ENCODE measurements at regions not wholly inside any gene's neighbourhood (a gene's known extent, or its start where the extent isn't known, plus 50 kb on each side); places are given as distances from the start of the nearest gene placed in this dataset.

DNA sequence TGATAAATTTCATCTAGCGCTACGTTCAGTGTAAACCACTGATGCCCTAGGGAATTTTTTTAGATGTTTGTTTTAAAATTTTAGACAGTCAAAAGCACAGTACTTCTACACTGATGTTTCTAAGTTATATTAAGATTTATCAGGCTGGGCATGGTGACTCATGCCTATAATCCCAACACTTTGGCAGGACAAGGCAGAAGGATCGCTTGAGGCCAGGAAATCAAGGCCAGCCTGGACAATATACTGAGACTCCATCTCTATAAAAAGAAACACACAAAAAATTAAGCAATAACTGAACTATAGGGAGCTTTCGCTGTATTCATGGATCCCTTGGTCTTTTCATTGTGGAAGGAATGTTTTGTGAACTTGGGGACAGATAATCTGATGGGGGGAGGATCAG, 50.6 kb upstream of the MAPRE2 start:
- Histone ChIP-seq H3K27ac (ENCODE audit: low read depth, low read length, poor library complexity, severe bottlenecking) (no peak overlapping the region), H3K27me3 (ENCODE audit: insufficient read depth, low read length) (no peaks in the 10 kb centered on the region), H3K9me3 (ENCODE audit: low read length) (no peaks in the 10 kb centered on the region), H3K4me2 (ENCODE audit: low read length) (no peak overlapping the region), H3K4me3 (ENCODE audit: low read depth, low read length, poor library complexity, severe bottlenecking) (no peak overlapping the region), H3F3A (ENCODE audit: insufficient read depth, low read length) (no peaks in the 10 kb centered on the region), H2AFZ (ENCODE audit: low read length) (no peak overlapping the region), H4K20me1 (ENCODE audit: insufficient read depth, low read length) (no peaks in the 10 kb centered on the region), H3K36me3 (ENCODE audit: insufficient read depth, low read length) (no peaks in the 10 kb centered on the region; the same call in 1 of the 2 replicates), H3K79me2 (ENCODE audit: insufficient read depth, low read length) (no peaks in the 10 kb centered on the region), H3K9me2 (ENCODE audit: low read depth, low read length) (no peaks in the 10 kb centered on the region), H3K4me1 (ENCODE audit: insufficient read depth, low read length, severe bottlenecking) (no peaks in the 10 kb centered on the region), H3K9ac (ENCODE audit: low read length) (no peak overlapping the region)
- no peak for TF ChIP-seq CTCF (IDR thresholded peaks at IDR 0.05; ENCODE audit: low read length)
- TF ChIP-seq EZH2 (IDR thresholded peaks at IDR 0.05; ENCODE audit: borderline replicate concordance, low read length) = no peak

- H3K79me2 ChIP-seq (ENCODE audit: insufficient read depth, low read length) = no peaks in the 10 kb centered on the region
- no peaks in the 10 kb centered on the region; the same call in 1 of the 2 replicates for H3K36me3 ChIP-seq (ENCODE audit: insufficient read depth, low read length)
- no peak overlapping the region for H3K9ac ChIP-seq (ENCODE audit: low read length)
- no peaks in the 10 kb centered on the region for H3K4me1 ChIP-seq (ENCODE audit: insufficient read depth, low read length, severe bottlenecking)
- H4K20me1 ChIP-seq (ENCODE audit: insufficient read depth, low read length) = no peaks in the 10 kb centered on the region
- no peak overlapping the region for H3K4me3 ChIP-seq (ENCODE audit: low read depth, low read length, poor library complexity, severe bottlenecking)
- no peak overlapping the region for H2AFZ ChIP-seq (ENCODE audit: low read length)
- no peaks in the 10 kb centered on the region for H3K9me3 ChIP-seq (ENCODE audit: low read length)
- H3K9me2 ChIP-seq (ENCODE audit: low read depth, low read length) = no peaks in the 10 kb centered on the region
- H3F3A ChIP-seq (ENCODE audit: insufficient read depth, low read length) = no peaks in the 10 kb centered on the region
- H3K4me2 ChIP-seq (ENCODE audit: low read length) = no peak overlapping the region
- H3K27me3 ChIP-seq (ENCODE audit: insufficient read depth, low read length) = no peaks in the 10 kb centered on the region
- TF ChIP-seq EZH2 (IDR thresholded peaks at IDR 0.05; ENCODE audit: borderline replicate concordance, low read length) (no peak), CTCF (IDR thresholded peaks at IDR 0.05; ENCODE audit: low read length) (no peak)
- H3K27ac ChIP-seq (ENCODE audit: low read depth, low read length, poor library complexity, severe bottlenecking) = no peak overlapping the region
Observed at GRCh38 chr18:34991152-34991551, 50.1 kb upstream of the MAPRE2 start.
